CD4-positive, alpha-beta memory T cell (primary cell): ENCODE measurements at regions not wholly inside any gene's neighbourhood (a gene's known extent, or its start where the extent isn't known, plus 50 kb on each side); places are given as distances from the start of the nearest gene placed in this dataset.

Experiments used
- CTCF ChIA-PET: fragments of 350-600 bp; sonication (Branson Sonifier 250); formaldehyde crosslinking; loops from one replicate; lab custom pipeline; 2021; ENCODE audit warnings: inconsistent platforms; ENCODE audit not compliant: partially characterized antibody; lab: Charles Lee
- POLR2A ChIA-PET: fragments of 350-600 bp; sonication (Branson Sonifier 250); formaldehyde crosslinking; loops from one replicate; lab custom pipeline; 2021; ENCODE audit not compliant: partially characterized antibody; lab: Charles Lee
- DNase-seq, 5 donors: peaks; one replicate each; pipeline versions ENCODE4 v3.0.0 to v3.0.0-alpha.2; 2020 to 2022; ENCODE audit warnings: mixed read lengths in 1 of 5
- H3K27ac ChIP-seq: one replicate; pipeline ENCODE4 v1.7.0; 2013; ENCODE audit warnings: low read depth, low read length
- H3K27me3 ChIP-seq: 2 replicates; pipeline ENCODE4 v1.7.0; 2013; ENCODE audit warnings: mild to moderate bottlenecking, low read length, moderate library complexity; ENCODE audit not compliant: insufficient read depth
- H3K36me3 ChIP-seq: 2 replicates; pipeline ENCODE4 v1.7.0; 2013; ENCODE audit warnings: mild to moderate bottlenecking, low read length, moderate library complexity; ENCODE audit not compliant: insufficient read depth
- H3K4me1 ChIP-seq: 2 replicates; pipeline ENCODE4 v1.7.0; 2013; ENCODE audit warnings: mild to moderate bottlenecking, low read length, moderate library complexity; ENCODE audit not compliant: insufficient read depth
- H3K4me3 ChIP-seq, 2 donors: one replicate each; pipeline ENCODE4 v1.7.0; 2013; ENCODE audit warnings: low read length in 2 of 2, mild to moderate bottlenecking in 1 of 2
- H3K9me3 ChIP-seq, 2 donors: one replicate each; pipeline ENCODE4 v1.7.0; 2013; ENCODE audit warnings: low read length in 2 of 2, control low read depth in 1 of 2; ENCODE audit not compliant: control insufficient read depth in 1 of 2
- H3K27ac Mint-ChIP-seq, 7 donors: one replicate each; pipeline ENCODE4 v1.8.0; 2020 to 2021; ENCODE audit warnings: mixed read lengths in 7 of 7, mild to moderate bottlenecking in 6 of 7, inconsistent platforms in 3 of 7, moderate library complexity in 3 of 7
- H3K27me3 Mint-ChIP-seq, 2 donors: one replicate each; pipeline ENCODE4 v1.8.0; 2020 to 2021; ENCODE audit warnings: mixed read lengths in 2 of 2
- H3K36me3 Mint-ChIP-seq, 2 donors: one replicate each; pipeline ENCODE4 v1.8.0; 2020 to 2021; ENCODE audit warnings: mixed read lengths in 2 of 2, inconsistent platforms in 1 of 2, mild to moderate bottlenecking in 1 of 2
- H3K4me1 Mint-ChIP-seq, 4 donors: one replicate each; pipeline ENCODE4 v1.8.0; 2020 to 2021; ENCODE audit warnings: mixed read lengths in 4 of 4, mild to moderate bottlenecking in 1 of 4
- H3K4me3 Mint-ChIP-seq, 8 donors: one replicate each; pipeline ENCODE4 v1.8.0; 2020 to 2021; ENCODE audit warnings: mixed read lengths in 8 of 8, mild to moderate bottlenecking in 7 of 8, moderate library complexity in 6 of 8, inconsistent platforms in 3 of 8
- H3K9me3 Mint-ChIP-seq, 8 donors: one replicate each; pipeline ENCODE4 v1.8.0; 2020 to 2021; ENCODE audit warnings: mixed read lengths in 8 of 8, mild to moderate bottlenecking in 5 of 8, inconsistent platforms in 3 of 8, moderate library complexity in 1 of 8
- intact Hi-C: fragments of 100-400 bp; cut with micrococcal nuclease; formaldehyde crosslinking; loops from one replicate; pipeline ENCODE4 v1.15.1; 2023

GRCh38 chr2:19669559-19669958 is 232.2 kb downstream of the TTC32 start:
- Mint-ChIP-seq H3K4me3 (no peak overlapping the region), H3K27ac (no peak overlapping the region), H3K4me1 (no peaks in the 10 kb centered on the region), H3K27me3 (peaks cover 8 to 9% of the 10 kb centered on the region in 2 donors), H3K9me3 (no peaks in the 10 kb centered on the region), H3K36me3 (no peaks in the 10 kb centered on the region)
- Histone ChIP-seq H3K4me1 (no peaks in the 10 kb centered on the region), H3K4me3 (no peak overlapping the region), H3K27me3 (no peaks in the 10 kb centered on the region), H3K27ac (no peak overlapping the region), H3K9me3 (no peaks in the 10 kb centered on the region), H3K36me3 (no peaks in the 10 kb centered on the region)
- no peak for DNase-seq
- ChIA-PET POLR2A (no interaction called here), CTCF (no interaction called here)
- intact Hi-C loops: loop anchor here (5.0 kb wide), 1 partner anchor 307 kb away; no protein-coding TSS in a partner anchor

DNA sequence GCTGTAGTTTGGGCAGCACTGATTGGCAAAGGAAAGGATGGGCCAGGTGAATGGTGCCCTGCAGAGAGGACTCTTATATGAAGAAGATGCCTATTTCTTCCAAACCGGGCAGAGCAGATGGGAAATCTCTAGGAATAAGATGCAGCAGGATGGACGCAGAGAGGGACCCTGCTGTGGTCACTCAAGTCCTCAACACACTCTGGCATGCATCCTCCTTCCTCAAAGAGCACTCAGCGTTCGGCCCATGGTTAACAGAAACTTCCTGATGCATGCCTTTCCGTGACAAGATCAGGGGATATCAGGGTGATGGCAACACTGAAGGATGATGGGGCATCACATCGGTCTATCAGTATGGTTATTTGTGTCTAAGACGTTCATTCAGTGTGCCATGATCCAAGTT is 232.7 kb downstream of the TTC32 start:
- H3K27me3 ChIP-seq: no peaks in the 10 kb centered on the region
- H3K4me1 ChIP-seq: no peaks in the 10 kb centered on the region
- Mint-ChIP-seq H3K4me1 (no peaks in the 10 kb centered on the region), H3K4me3 (no peak overlapping the region), H3K9me3 (no peaks in the 10 kb centered on the region), H3K27ac (peak overlapping the region in 1 of 7 donors; percentile 26), H3K27me3 (peaks cover 5 to 10% of the 10 kb centered on the region in 2 donors), H3K36me3 (no peaks in the 10 kb centered on the region)
- no peak overlapping the region for H3K27ac ChIP-seq
- H3K36me3 ChIP-seq: no peaks in the 10 kb centered on the region
- DNase-seq: no peak
- CTCF ChIA-PET: no interaction called here
- no peaks in the 10 kb centered on the region for H3K9me3 ChIP-seq
- H3K4me3 ChIP-seq: no peak overlapping the region
- intact Hi-C loops: loop anchor here (5.0 kb wide), 1 partner anchor 307 kb away; no protein-coding TSS in a partner anchor
- POLR2A ChIA-PET: no interaction called here

- Histone ChIP-seq H3K4me1 (no peaks in the 10 kb centered on the region), H3K9me3 (no peaks in the 10 kb centered on the region), H3K27me3 (no peaks in the 10 kb centered on the region), H3K36me3 (no peaks in the 10 kb centered on the region), H3K4me3 (no peak overlapping the region), H3K27ac (no peak overlapping the region)
- no peak overlapping the region for H3K27ac Mint-ChIP-seq
- H3K9me3 Mint-ChIP-seq: no peaks in the 10 kb centered on the region
- ChIA-PET POLR2A (no interaction called here), CTCF (no interaction called here)
- no peaks in the 10 kb centered on the region for H3K4me1 Mint-ChIP-seq
- H3K36me3 Mint-ChIP-seq: no peaks in the 10 kb centered on the region
- DNase-seq: no peak
- H3K27me3 Mint-ChIP-seq: peaks cover 6 to 14% of the 10 kb centered on the region in 2 donors
- intact Hi-C loops: loop anchor here (5.0 kb wide), 1 partner anchor 305 kb away; no protein-coding TSS in a partner anchor
- H3K4me3 Mint-ChIP-seq: no peak overlapping the region
Observed at GRCh38 chr2:19667536-19667949, 234.2 kb downstream of the TTC32 start.

DNA sequence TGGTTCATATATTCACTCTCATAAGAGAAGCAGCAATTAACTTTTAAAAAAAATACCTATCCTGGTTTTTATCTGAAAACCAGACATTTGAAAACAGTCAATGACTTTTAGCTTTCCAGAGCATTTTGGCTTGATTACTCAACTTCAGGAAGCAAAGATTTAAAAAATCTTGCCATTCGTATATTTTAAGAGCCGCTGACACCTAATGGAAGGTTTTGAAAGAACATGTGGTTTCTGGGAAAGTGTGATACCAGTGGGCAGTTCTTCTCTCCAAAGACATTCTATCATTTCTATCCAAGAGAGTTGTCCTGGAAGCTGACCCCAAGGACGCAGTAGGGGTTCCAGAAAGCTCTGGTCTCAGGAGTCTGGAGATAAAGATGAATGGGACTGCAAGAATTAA is 234.7 kb downstream of the TTC32 start:
- ChIA-PET POLR2A (no interaction called here), CTCF (interaction anchor here (1.2 kb wide), 1 partner anchor 299 kb away, joined by 3 read pairs; no protein-coding TSS in a partner anchor)
- Histone ChIP-seq H3K27me3 (no peaks in the 10 kb centered on the region), H3K4me1 (no peaks in the 10 kb centered on the region), H3K36me3 (no peaks in the 10 kb centered on the region), H3K9me3 (no peaks in the 10 kb centered on the region), H3K4me3 (no peak overlapping the region), H3K27ac (no peak overlapping the region)
- no peak for DNase-seq
- Mint-ChIP-seq H3K4me3 (no peak overlapping the region), H3K36me3 (no peaks in the 10 kb centered on the region), H3K27me3 (peaks cover 6 to 14% of the 10 kb centered on the region in 2 donors), H3K9me3 (no peaks in the 10 kb centered on the region), H3K4me1 (no peaks in the 10 kb centered on the region), H3K27ac (no peak overlapping the region)
- intact Hi-C loops: loop anchor here (5.0 kb wide), 1 partner anchor 305 kb away; no protein-coding TSS in a partner anchor

- ChIA-PET CTCF (no interaction called here), POLR2A (no interaction called here)
- no peaks in the 10 kb centered on the region for H3K4me1 Mint-ChIP-seq
- H3K27me3 Mint-ChIP-seq: peaks cover 6 to 11% of the 10 kb centered on the region in 2 donors
- no peaks in the 10 kb centered on the region for H3K9me3 Mint-ChIP-seq
- no peak overlapping the region for H3K4me3 Mint-ChIP-seq
- no peaks in the 10 kb centered on the region for H3K36me3 Mint-ChIP-seq
- no peak for DNase-seq
- H3K4me1 ChIP-seq: no peaks in the 10 kb centered on the region
- no peak overlapping the region for H3K27ac ChIP-seq
- H3K36me3 ChIP-seq: no peaks in the 10 kb centered on the region
- H3K27me3 ChIP-seq: no peaks in the 10 kb centered on the region
- no peak overlapping the region for H3K27ac Mint-ChIP-seq
- intact Hi-C loops: loop anchor here (5.0 kb wide), 1 partner anchor 302 kb away; no protein-coding TSS in a partner anchor
- H3K9me3 ChIP-seq: no peaks in the 10 kb centered on the region
- no peak overlapping the region for H3K4me3 ChIP-seq
Observed at GRCh38 chr2:19664646-19665045, 237.1 kb downstream of the TTC32 start.

DNA sequence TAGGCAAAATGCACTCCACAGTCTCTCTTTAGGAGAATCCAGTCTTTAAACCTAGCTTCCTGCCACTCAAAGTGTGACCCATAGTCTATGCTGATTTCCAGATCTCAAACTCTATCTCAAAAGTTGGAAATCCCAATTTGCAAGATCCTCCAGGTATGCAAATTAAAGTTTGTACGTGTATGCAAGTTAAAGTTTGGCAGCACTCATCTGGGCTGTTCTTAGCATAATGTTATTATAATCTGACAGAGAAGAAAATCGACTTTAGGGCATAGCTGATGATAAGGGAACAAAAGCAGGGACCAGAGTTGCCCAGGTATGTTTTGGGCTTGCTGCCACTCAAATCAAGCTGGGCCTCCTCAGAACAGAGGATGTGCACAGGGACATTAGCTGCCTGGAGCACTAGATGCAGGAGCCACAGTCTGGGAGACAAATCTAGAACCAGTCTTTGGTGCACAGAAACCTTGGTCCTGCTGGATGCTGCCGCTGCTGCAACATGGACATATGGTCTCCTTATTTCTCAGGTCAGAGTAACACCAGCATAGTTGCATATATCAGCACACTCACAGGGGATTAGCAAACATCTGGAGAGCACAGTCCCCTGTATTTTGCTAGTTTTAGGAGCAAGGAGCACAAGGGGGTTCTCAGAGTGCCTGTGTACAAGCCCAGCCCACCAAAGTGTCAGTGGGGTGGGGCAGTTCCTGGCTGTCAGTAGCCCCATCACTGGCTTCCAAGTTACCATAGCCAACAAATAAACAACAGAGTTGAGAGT is 242.6 kb downstream of the TTC32 start:
- intact Hi-C loops: no loop called here
- Histone ChIP-seq H3K27me3 (no peaks in the 10 kb centered on the region), H3K9me3 (no peaks in the 10 kb centered on the region), H3K4me3 (no peak overlapping the region), H3K36me3 (no peaks in the 10 kb centered on the region), H3K27ac (no peak overlapping the region), H3K4me1 (no peaks in the 10 kb centered on the region)
- Mint-ChIP-seq H3K4me3 (no peak overlapping the region), H3K36me3 (no peaks in the 10 kb centered on the region), H3K9me3 (peaks cover 0 to 5% (median 0%) of the 10 kb centered on the region in 8 donors), H3K4me1 (no peaks in the 10 kb centered on the region), H3K27ac (no peak overlapping the region), H3K27me3 (peaks cover 6 to 10% of the 10 kb centered on the region in 2 donors)
- DNase-seq: no peak
- ChIA-PET CTCF (no interaction called here), POLR2A (no interaction called here)

- Histone ChIP-seq H3K27ac (no peak overlapping the region), H3K36me3 (no peaks in the 10 kb centered on the region), H3K4me1 (no peaks in the 10 kb centered on the region), H3K27me3 (no peaks in the 10 kb centered on the region), H3K4me3 (no peak overlapping the region), H3K9me3 (no peaks in the 10 kb centered on the region)
- no peak overlapping the region for H3K27ac Mint-ChIP-seq
- H3K9me3 Mint-ChIP-seq: peaks cover 0 to 5% (median 0%) of the 10 kb centered on the region in 8 donors
- no peak overlapping the region for H3K4me3 Mint-ChIP-seq
- POLR2A ChIA-PET: no interaction called here
- CTCF ChIA-PET: no interaction called here
- H3K36me3 Mint-ChIP-seq: no peaks in the 10 kb centered on the region
- no peaks in the 10 kb centered on the region for H3K4me1 Mint-ChIP-seq
- intact Hi-C loops: no loop called here
- DNase-seq: no peak
- H3K27me3 Mint-ChIP-seq: peaks cover 5 to 7% of the 10 kb centered on the region in 2 donors
Observed at GRCh38 chr2:19656011-19656410, 245.8 kb downstream of the TTC32 start.
